GM12892 (cell line): ENCODE measurements at regions not wholly inside any gene's neighbourhood (a gene's known extent, or its start where the extent isn't known, plus 50 kb on each side); places are given as distances from the start of the nearest gene placed in this dataset.

Source experiments
- POLR2A ChIP-seq: IDR thresholded peaks from 2 replicates; pipeline ENCODE4 v1.6.1; 2011; ENCODE audit warnings: low read depth, low read length, control low read depth
- POLR2AphosphoS5 ChIP-seq: IDR thresholded peaks from 2 replicates; pipeline ENCODE4 v1.6.1; 2011; ENCODE audit warnings: low read depth, low read length, control low read depth
- TAF1 ChIP-seq: IDR thresholded peaks from 2 replicates; pipeline ENCODE4 v1.6.1; 2011; ENCODE audit warnings: low read depth, mild to moderate bottlenecking, control low read depth, low read length, borderline replicate concordance

- TF ChIP-seq POLR2AphosphoS5 (no peak), POLR2A (no peak), TAF1 (no peak)
These were observed 117.7 kb upstream of the RASGRP1 start for GRCh38 chr15:38682363-38682762.
